Natural killer cell (primary cell): ENCODE measurements at regions not wholly inside any gene's neighbourhood (a gene's known extent, or its start where the extent isn't known, plus 50 kb on each side); places are given as distances from the start of the nearest gene placed in this dataset.
"Not testable (repeated sequence)": the region's sequence is repeated elsewhere in the genome, so short reads cannot be mapped to it uniquely, and the experiment has no call there.

Experiments used
- ATAC-seq, 3 donors: fragments of 150-1000 bp in 2 of 3; fragments of 200-7000 bp in 1 of 3; cut with Tn5 transposase; 1 replicate in 1 of 3; 2 replicates in 2 of 3; pipeline ENCODE4 v1.10.0; 2021; ENCODE audit warnings: mild to moderate bottlenecking in 2 of 3, moderate library complexity in 2 of 3
- DNase-seq, 2 donors: peaks; one replicate each; pipeline versions ENCODE4 v3.0.0 to v3.0.0-alpha.2; 2013 to 2021; ENCODE audit warnings: mixed read lengths in 1 of 2
- H3K27ac ChIP-seq: one replicate; pipeline ENCODE4 v1.5.1; 2013; ENCODE audit warnings: mild to moderate bottlenecking, low read length
- H3K27me3 ChIP-seq: one replicate; pipeline ENCODE4 v1.6.1; 2013; ENCODE audit warnings: low read length; ENCODE audit not compliant: control insufficient read depth, insufficient read depth
- H3K36me3 ChIP-seq: one replicate; pipeline ENCODE4 v1.6.1; 2013; ENCODE audit warnings: low read length; ENCODE audit not compliant: control insufficient read depth, insufficient read depth
- H3K4me1 ChIP-seq: one replicate; pipeline ENCODE4 v1.6.1; 2013; ENCODE audit warnings: low read length; ENCODE audit not compliant: control insufficient read depth, insufficient read depth
- H3K4me3 ChIP-seq: one replicate; pipeline ENCODE4 v1.5.1; 2013; ENCODE audit warnings: low read length
- H3K9me3 ChIP-seq: one replicate; pipeline ENCODE4 v1.6.1; 2013; ENCODE audit warnings: low read length; ENCODE audit not compliant: control insufficient read depth, insufficient read depth
- H3K27ac Mint-ChIP-seq, 2 donors: one replicate each; pipeline ENCODE4 v1.8.0; 2022; ENCODE audit warnings: mild to moderate bottlenecking in 2 of 2, mixed read lengths in 2 of 2, moderate library complexity in 1 of 2
- H3K27me3 Mint-ChIP-seq, 2 donors: one replicate each; pipeline ENCODE4 v1.8.0; 2022; ENCODE audit warnings: low read depth in 2 of 2, mixed read lengths in 2 of 2
- H3K36me3 Mint-ChIP-seq: one replicate; pipeline ENCODE4 v1.8.0; 2022; ENCODE audit warnings: mixed read lengths
- H3K4me1 Mint-ChIP-seq, 2 donors: one replicate each; pipeline ENCODE4 v1.8.0; 2022; ENCODE audit warnings: mixed read lengths in 2 of 2
- H3K4me3 Mint-ChIP-seq: one replicate; pipeline ENCODE4 v1.8.0; 2022; ENCODE audit warnings: mild to moderate bottlenecking, moderate library complexity, mixed read lengths
- H3K9me3 Mint-ChIP-seq, 2 donors: one replicate each; pipeline ENCODE4 v1.8.0; 2022; ENCODE audit warnings: mixed read lengths in 2 of 2
- CTCF ChIP-seq: fragments of 200-600 bp; IDR thresholded peaks from one replicate; pipeline ENCODE4 v1.8.0; 2022; ENCODE audit warnings: antibody characterized with exemption
- WGBS: methylation state at CpG from one replicate; pipeline ENCODE4 v1.1.7; 2013; ENCODE audit warnings: missing lambda C conversion rate; ENCODE audit not compliant: insufficient coverage; 5-methylcytosine and 5-hydroxymethylcytosine counted together
- intact Hi-C: fragments of 100-400 bp; cut with micrococcal nuclease; formaldehyde crosslinking; loops from one replicate; pipeline ENCODE4 v1.14.2; 2022

GRCh38 chr11:28797536-28797935, 689.3 kb downstream of the METTL15 start:
- peaks cover 14 to 33% of the 10 kb centered on the region in 2 donors for H3K9me3 Mint-ChIP-seq
- no peak for TF ChIP-seq CTCF
- 47% methylated on average over 2 of the region's 3 CpGs for WGBS
- no peak for DNase-seq
- H3K27me3 Mint-ChIP-seq: no peaks in the 10 kb centered on the region
- no peak overlapping the region for H3K4me3 ChIP-seq
- intact Hi-C loops: no loop called here
- no peaks in the 10 kb centered on the region for H3K4me1 Mint-ChIP-seq
- peaks cover 9% of the 10 kb centered on the region for H3K36me3 Mint-ChIP-seq
- H3K27ac ChIP-seq: no peak overlapping the region
- no peak overlapping the region for H3K4me3 Mint-ChIP-seq
- H3K27ac Mint-ChIP-seq: no peak overlapping the region
- H3K4me1 ChIP-seq: no peaks in the 10 kb centered on the region
- no peak for ATAC-seq
- H3K36me3 ChIP-seq: no peaks in the 10 kb centered on the region
- H3K27me3 ChIP-seq: no peaks in the 10 kb centered on the region
- H3K9me3 ChIP-seq: peaks cover 6% of the 10 kb centered on the region

DNA sequence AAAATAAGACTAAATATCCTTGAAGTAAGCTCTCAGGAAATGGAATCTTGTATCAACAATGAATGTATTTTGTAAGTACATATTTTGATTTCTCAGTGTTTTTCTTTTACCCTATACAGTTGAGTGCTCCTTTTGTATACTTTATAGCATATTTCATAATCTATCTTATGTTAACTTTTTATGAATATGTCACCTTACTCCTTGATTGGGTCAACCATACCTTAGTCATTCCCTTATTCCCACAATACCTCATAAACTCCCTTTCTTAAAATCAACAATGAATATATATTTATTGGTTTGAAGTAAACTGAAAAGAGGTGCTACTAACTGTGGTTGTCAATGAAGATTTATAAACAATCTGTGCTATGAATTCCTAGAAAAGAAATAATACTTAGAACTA, 686.2 kb downstream of the METTL15 start:
- no peak for TF ChIP-seq CTCF
- Histone ChIP-seq H3K36me3 (no peaks in the 10 kb centered on the region), H3K4me3 (no peak overlapping the region), H3K9me3 (peaks cover 6% of the 10 kb centered on the region), H3K27me3 (no peaks in the 10 kb centered on the region), H3K4me1 (no peaks in the 10 kb centered on the region), H3K27ac (no peak overlapping the region)
- no peaks in the 10 kb centered on the region for H3K27me3 Mint-ChIP-seq
- DNase-seq (no peak), ATAC-seq (no peak)
- no peak overlapping the region for H3K4me3 Mint-ChIP-seq
- H3K36me3 Mint-ChIP-seq: peaks cover 26% of the 10 kb centered on the region
- intact Hi-C loops: no loop called here
- no peaks in the 10 kb centered on the region for H3K4me1 Mint-ChIP-seq
- no peak overlapping the region for H3K27ac Mint-ChIP-seq
- peaks cover 29 to 42% of the 10 kb centered on the region in 2 donors for H3K9me3 Mint-ChIP-seq

DNA sequence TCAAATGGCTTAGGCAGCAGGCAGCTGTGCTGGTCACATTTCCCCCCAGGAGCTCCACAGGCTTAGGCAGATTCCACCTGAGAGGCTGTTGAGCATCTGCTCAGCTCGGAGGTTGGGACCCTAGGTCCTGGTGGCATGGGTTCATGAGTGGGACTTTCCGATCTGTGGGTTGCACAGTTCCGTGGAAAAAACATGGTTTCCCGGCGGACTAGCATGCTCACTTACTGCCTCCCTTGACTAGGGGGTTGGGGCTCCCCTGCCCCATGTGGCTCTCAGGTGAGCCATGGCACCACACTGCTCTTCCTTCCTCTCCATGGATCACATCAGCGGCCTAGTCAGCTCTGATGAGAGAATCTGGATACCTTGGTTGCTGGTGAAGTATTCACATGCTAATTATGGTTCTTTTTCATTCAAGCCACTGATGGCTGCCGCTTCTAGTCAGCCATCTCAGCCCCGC, 685.1 kb downstream of the METTL15 start:
- no peaks in the 10 kb centered on the region for H3K4me1 Mint-ChIP-seq
- Histone ChIP-seq H3K4me3 (no peak overlapping the region), H3K27me3 (no peaks in the 10 kb centered on the region), H3K9me3 (peaks cover 6% of the 10 kb centered on the region), H3K27ac (no peak overlapping the region), H3K4me1 (no peaks in the 10 kb centered on the region), H3K36me3 (no peaks in the 10 kb centered on the region)
- no peaks in the 10 kb centered on the region for H3K27me3 Mint-ChIP-seq
- WGBS: 82% methylated on average over 7 of the region's 8 CpGs
- peaks cover 26% of the 10 kb centered on the region for H3K36me3 Mint-ChIP-seq
- no peak for DNase-seq
- intact Hi-C loops: no loop called here
- no peak overlapping the region for H3K4me3 Mint-ChIP-seq
- H3K9me3 Mint-ChIP-seq: peaks cover 29 to 39% of the 10 kb centered on the region in 2 donors
- no peak for ATAC-seq
- no peak for TF ChIP-seq CTCF
- H3K27ac Mint-ChIP-seq: no peak overlapping the region

DNA sequence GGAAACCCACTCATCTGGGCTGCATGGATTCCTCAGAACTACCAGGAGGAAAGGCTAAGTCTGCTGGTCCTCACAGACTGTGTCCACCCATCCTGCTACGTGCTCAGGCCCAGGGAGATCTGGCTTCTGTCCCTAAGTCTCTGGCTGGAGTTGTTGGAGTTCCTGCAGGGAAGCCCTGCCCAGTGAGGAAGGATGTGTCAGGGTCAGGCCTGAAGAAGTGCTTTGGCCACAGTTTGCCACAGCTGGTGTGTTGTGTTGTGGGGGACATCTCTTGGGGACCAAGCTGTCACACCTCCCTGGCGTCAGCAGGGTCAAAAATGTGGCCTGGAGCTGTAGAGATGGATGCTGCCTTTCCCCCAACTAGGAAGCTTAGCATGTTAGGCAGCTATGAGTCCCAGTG, 684.7 kb downstream of the METTL15 start:
- H3K4me1 ChIP-seq: no peaks in the 10 kb centered on the region
- Mint-ChIP-seq H3K36me3 (peaks cover 26% of the 10 kb centered on the region), H3K4me3 (no peak overlapping the region), H3K9me3 (peaks cover 28 to 34% of the 10 kb centered on the region in 2 donors), H3K4me1 (no peaks in the 10 kb centered on the region), H3K27ac (no peak overlapping the region), H3K27me3 (no peaks in the 10 kb centered on the region)
- ATAC-seq (no peak), DNase-seq (no peak)
- no peak overlapping the region for H3K27ac ChIP-seq
- no peak overlapping the region for H3K4me3 ChIP-seq
- intact Hi-C loops: no loop called here
- WGBS: 66% methylated on average over 2 of the region's 2 CpGs
- TF ChIP-seq CTCF: no peak
- H3K9me3 ChIP-seq: peaks cover 6% of the 10 kb centered on the region
- H3K27me3 ChIP-seq: no peaks in the 10 kb centered on the region
- H3K36me3 ChIP-seq: no peaks in the 10 kb centered on the region

DNA sequence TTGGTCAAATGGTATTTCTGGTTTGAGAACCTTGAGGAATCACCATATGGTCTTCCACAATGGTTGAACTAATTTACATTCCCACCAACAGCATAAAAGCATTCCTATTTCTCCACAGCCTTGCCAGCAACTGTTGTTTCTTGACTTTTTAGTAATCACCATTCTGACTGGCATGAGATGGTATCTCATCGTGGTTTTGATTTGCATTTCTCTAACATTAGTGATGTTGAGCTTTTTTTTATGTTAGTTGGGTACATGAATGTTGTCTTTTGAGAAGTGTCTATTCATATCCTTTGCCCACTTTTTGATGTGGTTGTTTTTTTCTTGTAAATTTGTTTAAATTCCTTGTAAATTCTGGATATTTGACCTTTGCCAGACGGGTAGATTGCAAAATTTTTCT, 679.7 kb downstream of the METTL15 start:
- H3K36me3 ChIP-seq, DNase-seq, H3K4me1 ChIP-seq, ATAC-seq, H3K27ac Mint-ChIP-seq, H3K27me3 Mint-ChIP-seq, H3K9me3 ChIP-seq, H3K27me3 ChIP-seq, H3K4me3 ChIP-seq, H3K4me1 Mint-ChIP-seq, intact Hi-C loops, H3K4me3 Mint-ChIP-seq, H3K27ac ChIP-seq: not testable (repeated sequence)
- Mint-ChIP-seq H3K9me3 (peaks cover 24 to 29% of the 10 kb centered on the region in 2 donors), H3K36me3 (peaks cover 39% of the 10 kb centered on the region)
- WGBS: 60% methylated on average over 1 of the region's 2 CpGs
